Trophoblast cell (in vitro differentiated cells and primary cell): ENCODE measurements at regions not wholly inside any gene's neighbourhood (a gene's known extent, or its start where the extent isn't known, plus 50 kb on each side); places are given as distances from the start of the nearest gene placed in this dataset.
A peak's percentile ranks its signal among the peaks of the same experiment; 100 is the strongest.

Source experiments
- DNase-seq, 2 donors: peaks; one replicate each; pipeline ENCODE4 v3.0.0-alpha.2; 2016
- H2AFZ ChIP-seq: 2 replicates; pipeline ENCODE4 v1.6.1; 2013; ENCODE audit warnings: low read length, moderate library complexity, mild to moderate bottlenecking; ENCODE audit not compliant: insufficient read depth, poor library complexity
- H2AK5ac ChIP-seq: 2 replicates; pipeline ENCODE4 v1.6.1; 2013; ENCODE audit warnings: mild to moderate bottlenecking, low read length
- H2BK120ac ChIP-seq: 2 replicates; pipeline ENCODE4 v1.6.1; 2013; ENCODE audit warnings: low read length, mild to moderate bottlenecking, moderate library complexity; ENCODE audit not compliant: insufficient read depth, poor library complexity
- H2BK12ac ChIP-seq: 2 replicates; pipeline ENCODE4 v1.6.1; 2013; ENCODE audit warnings: mild to moderate bottlenecking, low read length, moderate library complexity
- H2BK5ac ChIP-seq: 2 replicates; pipeline ENCODE4 v1.6.1; 2013; ENCODE audit warnings: low read length, low read depth, moderate library complexity, mild to moderate bottlenecking; ENCODE audit not compliant: poor library complexity
- H3K14ac ChIP-seq: 2 replicates; pipeline ENCODE4 v1.6.1; 2013; ENCODE audit warnings: mild to moderate bottlenecking, low read length
- H3K18ac ChIP-seq: 2 replicates; pipeline ENCODE4 v1.6.1; 2013; ENCODE audit warnings: mild to moderate bottlenecking, low read length
- H3K23ac ChIP-seq: 2 replicates; pipeline ENCODE4 v1.6.1; 2013; ENCODE audit warnings: low read length
- H3K27ac ChIP-seq: 2 replicates; pipeline ENCODE4 v1.5.1; 2013; ENCODE audit warnings: low read depth, mild to moderate bottlenecking, inconsistent platforms, low read length, moderate library complexity
- H3K27me3 ChIP-seq: 2 replicates; pipeline ENCODE4 v1.6.1; 2013; ENCODE audit warnings: inconsistent platforms, mild to moderate bottlenecking, low read length, moderate library complexity; ENCODE audit not compliant: insufficient read depth
- H3K36me3 ChIP-seq, 2 experiments: 1 replicate in 1 of 2; 2 replicates in 1 of 2; pipeline ENCODE4 v1.6.1; 2013; ENCODE audit warnings: low read length in 2 of 2, mild to moderate bottlenecking in 2 of 2, moderate library complexity in 1 of 2; ENCODE audit not compliant: insufficient read depth in 2 of 2, control insufficient read depth in 1 of 2
- H3K4ac ChIP-seq: 2 replicates; pipeline ENCODE4 v1.6.1; 2013; ENCODE audit warnings: low read depth, mild to moderate bottlenecking, low read length, moderate library complexity
- H3K4me1 ChIP-seq, 2 experiments: 1 replicate in 1 of 2; 2 replicates in 1 of 2; pipeline ENCODE4 v1.6.1; 2013; ENCODE audit warnings: low read length in 2 of 2, mild to moderate bottlenecking in 2 of 2, moderate library complexity in 1 of 2; ENCODE audit not compliant: insufficient read depth in 2 of 2, control insufficient read depth in 1 of 2
- H3K4me2 ChIP-seq: 2 replicates; pipeline ENCODE4 v1.6.1; 2013; ENCODE audit warnings: inconsistent platforms, mild to moderate bottlenecking, low read length, moderate library complexity
- H3K4me3 ChIP-seq: 2 replicates; pipeline ENCODE4 v1.5.1; 2013; ENCODE audit warnings: mild to moderate bottlenecking, low read depth, low read length, inconsistent platforms
- H3K79me1 ChIP-seq: one replicate; pipeline ENCODE4 v1.6.1; 2013; ENCODE audit warnings: low read length
- H3K79me2 ChIP-seq: 2 replicates; pipeline ENCODE4 v1.6.1; 2013; ENCODE audit warnings: low read length, mild to moderate bottlenecking; ENCODE audit not compliant: control insufficient read depth, insufficient read depth, poor library complexity
- H3K9ac ChIP-seq: 2 replicates; pipeline ENCODE4 v1.6.1; 2013; ENCODE audit warnings: mild to moderate bottlenecking, low read length
- H3K9me3 ChIP-seq: 2 replicates; pipeline ENCODE4 v1.6.1; 2013; ENCODE audit warnings: low read depth, mild to moderate bottlenecking, control low read depth, inconsistent platforms, low read length; ENCODE audit not compliant: insufficient read depth
- H4K12ac ChIP-seq: 2 replicates; pipeline ENCODE4 v1.6.1; 2013; ENCODE audit warnings: low read depth, mild to moderate bottlenecking, low read length, moderate library complexity
- H4K8ac ChIP-seq: 2 replicates; pipeline ENCODE4 v1.6.1; 2013; ENCODE audit warnings: low read depth, mild to moderate bottlenecking, low read length, moderate library complexity
- H4K91ac ChIP-seq: one replicate; pipeline ENCODE4 v1.6.1; 2013; ENCODE audit warnings: low read depth, mild to moderate bottlenecking, low read length, moderate library complexity
- WGBS: extraction: QIAGEN DNeasy Blood & Tissue Kit; methylation state at CpG from one replicate; pipeline ENCODE4 v1.1.7; 2013; ENCODE audit warnings: missing lambda C conversion rate; ENCODE audit not compliant: insufficient read length, insufficient coverage; ENCODE audit errors: extremely low coverage; 5-methylcytosine and 5-hydroxymethylcytosine counted together

DNA sequence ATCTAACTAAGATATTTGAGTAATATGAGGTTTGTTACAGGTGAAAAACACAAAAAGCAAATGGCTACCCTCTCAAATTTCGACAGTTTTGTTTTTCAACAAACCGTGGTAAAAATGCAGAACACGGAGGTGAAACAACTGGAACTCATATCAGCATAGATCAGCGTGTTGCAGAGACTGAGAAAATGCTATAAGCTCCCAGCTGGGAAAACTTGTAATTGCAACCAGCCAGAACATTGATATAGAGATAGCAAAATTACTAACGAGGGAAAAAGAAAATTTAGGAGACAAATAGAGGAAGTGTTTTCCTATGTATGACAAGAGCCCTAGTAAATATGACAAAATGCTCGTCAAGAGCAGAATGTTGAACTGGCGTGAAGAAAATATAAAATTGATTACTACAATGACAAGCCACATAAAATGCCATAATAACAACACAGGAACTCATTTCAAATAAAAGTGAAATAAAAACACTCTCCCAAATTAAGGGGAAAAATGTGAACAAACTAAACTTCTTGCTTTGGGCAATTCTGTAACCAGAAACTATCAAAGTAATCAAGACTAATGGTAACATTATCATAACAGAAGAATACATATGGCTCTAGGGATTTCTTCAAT is 1989.8 kb downstream of the EFNA5 start:
- no peak overlapping the region for H4K12ac ChIP-seq
- no peaks in the 10 kb centered on the region for H3K27me3 ChIP-seq
- no peak overlapping the region for H2AK5ac ChIP-seq
- H2BK12ac ChIP-seq = no peak overlapping the region
- no peak overlapping the region for H3K4ac ChIP-seq
- H3K79me2 ChIP-seq = no peaks in the 10 kb centered on the region
- no peak overlapping the region for H2BK120ac ChIP-seq
- no peaks in the 10 kb centered on the region for H3K36me3 ChIP-seq
- H4K91ac ChIP-seq = no peak overlapping the region
- no peak overlapping the region for H3K9ac ChIP-seq
- no peak overlapping the region for H3K27ac ChIP-seq
- H3K9me3 ChIP-seq = no peaks in the 10 kb centered on the region
- WGBS = no CpG with 5 or more reads among the region's 7 CpGs
- no peak overlapping the region for H2AFZ ChIP-seq
- H3K79me1 ChIP-seq = no peaks in the 10 kb centered on the region
- no peak overlapping the region for H2BK5ac ChIP-seq
- no peak overlapping the region for H4K8ac ChIP-seq
- H3K18ac ChIP-seq = no peak overlapping the region
- peak in 1 of 2 donors; percentile 48 for DNase-seq
- H3K14ac ChIP-seq = no peak overlapping the region
- no peak overlapping the region for H3K4me3 ChIP-seq
- H3K4me2 ChIP-seq = no peak overlapping the region
- H3K23ac ChIP-seq = no peak overlapping the region
- no peaks in the 10 kb centered on the region for H3K4me1 ChIP-seq

DNA sequence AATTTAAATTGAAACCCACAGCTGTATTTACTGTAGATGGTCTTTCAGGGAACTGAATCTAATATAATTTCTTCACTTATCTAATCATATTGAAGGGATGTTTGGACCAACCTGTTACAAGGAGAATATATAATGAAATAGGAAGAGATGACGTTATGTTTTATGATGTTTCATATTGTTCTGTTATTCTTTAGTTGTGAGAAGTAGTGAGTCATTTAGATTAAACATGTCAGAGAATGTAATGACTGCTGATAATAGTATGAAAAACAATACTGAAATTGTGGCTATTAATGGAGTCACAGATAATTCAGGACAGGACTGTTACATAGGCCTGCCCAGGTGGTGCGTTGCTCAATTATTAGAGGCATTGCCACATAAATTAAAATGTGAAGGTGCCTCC is 1993.4 kb downstream of the EFNA5 start:
- no peaks in the 10 kb centered on the region for H3K4me1 ChIP-seq
- no peak overlapping the region for H4K8ac ChIP-seq
- H2BK5ac ChIP-seq = no peak overlapping the region
- no peaks in the 10 kb centered on the region for H3K79me1 ChIP-seq
- H3K9me3 ChIP-seq = no peaks in the 10 kb centered on the region
- no peak overlapping the region for H3K4me2 ChIP-seq
- no peak overlapping the region for H3K14ac ChIP-seq
- H3K18ac ChIP-seq = no peak overlapping the region
- no peak overlapping the region for H2AFZ ChIP-seq
- no peak overlapping the region for H2BK12ac ChIP-seq
- no peak overlapping the region for H4K91ac ChIP-seq
- H3K36me3 ChIP-seq = no peaks in the 10 kb centered on the region
- no peak overlapping the region for H3K9ac ChIP-seq
- H3K79me2 ChIP-seq = no peaks in the 10 kb centered on the region
- no peak overlapping the region for H3K23ac ChIP-seq
- WGBS = 100% methylated on average over 1 of the region's 2 CpGs
- no peak overlapping the region for H4K12ac ChIP-seq
- H2AK5ac ChIP-seq = no peak overlapping the region
- H3K27ac ChIP-seq = no peak overlapping the region
- H3K4ac ChIP-seq = no peak overlapping the region
- no peaks in the 10 kb centered on the region for H3K27me3 ChIP-seq
- no peak overlapping the region for H2BK120ac ChIP-seq
- H3K4me3 ChIP-seq = no peak overlapping the region
- no peak for DNase-seq

DNA sequence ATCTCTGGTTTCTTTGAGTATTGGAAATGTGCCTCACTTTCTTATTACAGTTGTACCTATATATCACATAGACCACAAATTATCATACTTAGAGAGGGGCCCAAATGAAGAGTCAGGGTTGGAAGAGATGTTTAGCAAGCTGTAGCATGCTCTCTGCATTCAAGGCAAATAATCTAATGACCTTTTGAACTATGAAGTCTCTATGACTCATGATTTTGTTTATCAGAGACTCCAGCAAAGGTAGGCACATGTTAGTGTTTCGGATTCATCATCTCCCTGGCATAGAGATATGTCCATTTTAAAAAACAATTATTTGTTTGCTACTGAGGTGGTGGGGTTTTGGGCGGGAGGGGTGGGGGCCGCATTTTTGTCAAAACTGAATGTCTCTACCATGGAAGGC is 2000.1 kb downstream of the EFNA5 start:
- H3K9me3 ChIP-seq = no peaks in the 10 kb centered on the region
- H3K27ac ChIP-seq = no peak overlapping the region
- H4K8ac ChIP-seq = no peak overlapping the region

DNA sequence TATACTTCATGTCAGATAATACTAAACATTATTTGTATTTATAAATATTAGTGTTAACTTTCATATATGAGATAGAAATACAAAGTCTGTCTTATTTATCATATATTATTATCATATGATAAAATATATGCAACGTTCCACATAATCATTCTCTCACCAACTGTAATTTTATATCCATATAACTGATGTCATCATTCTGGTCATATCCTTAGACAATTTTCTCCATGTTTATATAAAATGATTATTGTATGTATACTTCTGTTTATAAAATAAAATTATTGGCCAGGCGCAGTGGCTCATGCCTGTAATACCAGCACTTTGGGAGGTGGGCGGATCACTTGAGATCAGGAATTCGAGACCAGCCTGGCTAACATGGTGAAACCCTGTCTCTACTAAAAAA is 2007.1 kb downstream of the EFNA5 start:
- H3K4me1 ChIP-seq = no peaks in the 10 kb centered on the region
- no peak overlapping the region for H3K9ac ChIP-seq
- H3K4me3 ChIP-seq = no peak overlapping the region
- H3K27ac ChIP-seq = no peak overlapping the region
- no peak overlapping the region for H2BK5ac ChIP-seq
- no peak overlapping the region for H3K18ac ChIP-seq
- H4K8ac ChIP-seq = no peak overlapping the region
- no peak overlapping the region for H2AFZ ChIP-seq
- no peak overlapping the region for H4K12ac ChIP-seq
- H3K36me3 ChIP-seq = no peaks in the 10 kb centered on the region
- H2BK12ac ChIP-seq = no peak overlapping the region
- no peak overlapping the region for H2BK120ac ChIP-seq
- H4K91ac ChIP-seq = no peak overlapping the region
- H3K14ac ChIP-seq = no peak overlapping the region
- no peaks in the 10 kb centered on the region for H3K79me2 ChIP-seq
- no peaks in the 10 kb centered on the region for H3K9me3 ChIP-seq
- no peak overlapping the region for H2AK5ac ChIP-seq
- H3K4me2 ChIP-seq = no peak overlapping the region
- H3K4ac ChIP-seq = no peak overlapping the region
- DNase-seq = no peak
- no peak overlapping the region for H3K23ac ChIP-seq
- no peaks in the 10 kb centered on the region for H3K27me3 ChIP-seq
- no peaks in the 10 kb centered on the region for H3K79me1 ChIP-seq
- WGBS = no CpG with 5 or more reads among the region's 4 CpGs

More for the DNA sequence above, 2000.1 kb downstream of the EFNA5 start:
- H3K36me3 ChIP-seq = no peaks in the 10 kb centered on the region
- H2AK5ac ChIP-seq = no peak overlapping the region
- no peak overlapping the region for H3K4me2 ChIP-seq
- no peak overlapping the region for H2BK5ac ChIP-seq
- H3K9ac ChIP-seq = no peak overlapping the region
- no peak overlapping the region for H3K18ac ChIP-seq
- no peak overlapping the region for H3K14ac ChIP-seq
- no peak for DNase-seq
- H2BK12ac ChIP-seq = no peak overlapping the region
- H2BK120ac ChIP-seq = no peak overlapping the region
- no peaks in the 10 kb centered on the region for H3K4me1 ChIP-seq
- H3K4me3 ChIP-seq = no peak overlapping the region
- no peaks in the 10 kb centered on the region for H3K79me2 ChIP-seq
- no peak overlapping the region for H4K91ac ChIP-seq
- H4K12ac ChIP-seq = no peak overlapping the region
- no peak overlapping the region for H2AFZ ChIP-seq
- no peak overlapping the region for H3K4ac ChIP-seq
- no CpG with 5 or more reads among the region's 3 CpGs for WGBS
- no peak overlapping the region for H3K23ac ChIP-seq
- H3K27me3 ChIP-seq = no peaks in the 10 kb centered on the region
- H3K79me1 ChIP-seq = no peaks in the 10 kb centered on the region
